Calu3 (cell line): ENCODE measurements at regions not wholly inside any gene's neighbourhood (a gene's known extent, or its start where the extent isn't known, plus 50 kb on each side); places are given as distances from the start of the nearest gene placed in this dataset.

Experiments used
- BruUV-seq: library from RNA; stranded (reverse); fragments of 400-500 nt; replicated peaks from 2 replicates; lab custom pipeline; 2021; lab: Mats Ljungman, UMichigan
- CTCF ChIA-PET: fragments of 300-600 bp; sonication (Branson Sonifier 250); formaldehyde crosslinking; loops from one replicate; lab custom pipeline; 2022; ENCODE audit warnings: antibody characterized with exemption; lab: Charles Lee
- DNase-seq: peaks from one replicate; pipeline ENCODE4 v3.0.0; 2022
- H3K27ac Mint-ChIP-seq: one replicate; pipeline ENCODE4 v1.8.0; 2022; ENCODE audit warnings: mixed read lengths; ENCODE audit not compliant: unreplicated experiment
- H3K27me3 Mint-ChIP-seq: one replicate; pipeline ENCODE4 v1.8.0; 2022; ENCODE audit warnings: mixed read lengths; ENCODE audit not compliant: unreplicated experiment
- H3K36me3 Mint-ChIP-seq: one replicate; pipeline ENCODE4 v1.8.0; 2022; ENCODE audit warnings: mild to moderate bottlenecking, moderate library complexity, mixed read lengths; ENCODE audit not compliant: insufficient read depth, unreplicated experiment
- H3K4me1 Mint-ChIP-seq: one replicate; pipeline ENCODE4 v1.8.0; 2022; ENCODE audit warnings: mild to moderate bottlenecking, low read depth, mixed read lengths; ENCODE audit not compliant: unreplicated experiment
- H3K4me3 Mint-ChIP-seq: one replicate; pipeline ENCODE4 v1.8.0; 2022; ENCODE audit warnings: mild to moderate bottlenecking, low read depth, moderate library complexity, mixed read lengths; ENCODE audit not compliant: unreplicated experiment
- H3K9me3 Mint-ChIP-seq: one replicate; pipeline ENCODE4 v1.8.0; 2022; ENCODE audit warnings: low read depth, mixed read lengths; ENCODE audit not compliant: unreplicated experiment
- CTCF ChIP-seq: fragments of 200-600 bp; IDR thresholded peaks from one replicate; pipeline ENCODE4 v1.8.0; 2022; ENCODE audit warnings: antibody characterized with exemption; ENCODE audit not compliant: unreplicated experiment
- intact Hi-C: fragments of 100-400 bp; cut with micrococcal nuclease; formaldehyde crosslinking; loops from one replicate; pipeline ENCODE4 v1.10.0; 2022; ENCODE audit not compliant: unreplicated experiment

GRCh38 chr22:27213766-27214581, 556.6 kb downstream of the MIAT start:
- H3K27ac Mint-ChIP-seq = no peak overlapping the region
- intact Hi-C loops = no loop called here
- DNase-seq = no peak
- no peaks in the 10 kb centered on the region for H3K27me3 Mint-ChIP-seq
- peaks cover 2% of the 10 kb centered on the region for H3K9me3 Mint-ChIP-seq
- CTCF ChIA-PET = no interaction called here
- H3K36me3 Mint-ChIP-seq = no peaks in the 10 kb centered on the region
- BruUV-seq = no TSS peak
- H3K4me3 Mint-ChIP-seq = no peak overlapping the region
- no peak for TF ChIP-seq CTCF
- peaks cover 15% of the 10 kb centered on the region for H3K4me1 Mint-ChIP-seq

- TF ChIP-seq CTCF = no peak
- Mint-ChIP-seq H3K27ac (no peak overlapping the region), H3K4me3 (no peak overlapping the region), H3K9me3 (peaks cover 2% of the 10 kb centered on the region), H3K4me1 (peaks cover 15% of the 10 kb centered on the region), H3K36me3 (no peaks in the 10 kb centered on the region), H3K27me3 (no peaks in the 10 kb centered on the region)
- DNase-seq = no peak
- intact Hi-C loops = no loop called here
- CTCF ChIA-PET = no interaction called here
- no TSS peak for BruUV-seq
Observed at GRCh38 chr22:27214691-27215090, 557.3 kb downstream of the MIAT start.

GRCh38 chr22:27215871-27216270, 558.5 kb downstream of the MIAT start:
- intact Hi-C loops = no loop called here
- no TSS peak for BruUV-seq
- H3K36me3 Mint-ChIP-seq = no peaks in the 10 kb centered on the region
- peaks cover 15% of the 10 kb centered on the region for H3K4me1 Mint-ChIP-seq
- DNase-seq = no peak
- no peaks in the 10 kb centered on the region for H3K27me3 Mint-ChIP-seq
- CTCF ChIA-PET = no interaction called here
- no peak overlapping the region for H3K4me3 Mint-ChIP-seq
- TF ChIP-seq CTCF = no peak
- H3K27ac Mint-ChIP-seq = no peak overlapping the region
- peaks cover 2% of the 10 kb centered on the region for H3K9me3 Mint-ChIP-seq

GRCh38 chr22:27216444-27216843, 559.1 kb downstream of the MIAT start:
- no peak overlapping the region for H3K4me3 Mint-ChIP-seq
- TF ChIP-seq CTCF = no peak
- H3K4me1 Mint-ChIP-seq = peaks cover 15% of the 10 kb centered on the region
- intact Hi-C loops = no loop called here
- H3K27ac Mint-ChIP-seq = no peak overlapping the region
- CTCF ChIA-PET = no interaction called here
- BruUV-seq = no TSS peak
- DNase-seq = no peak
- no peaks in the 10 kb centered on the region for H3K36me3 Mint-ChIP-seq
- no peaks in the 10 kb centered on the region for H3K27me3 Mint-ChIP-seq
- peaks cover 2% of the 10 kb centered on the region for H3K9me3 Mint-ChIP-seq
